ENCODE measurements at regions not wholly inside any gene's neighbourhood (a gene's known extent, or its start where the extent isn't known, plus 50 kb on each side); places are given as distances from the start of the nearest gene placed in this dataset.

DNA sequence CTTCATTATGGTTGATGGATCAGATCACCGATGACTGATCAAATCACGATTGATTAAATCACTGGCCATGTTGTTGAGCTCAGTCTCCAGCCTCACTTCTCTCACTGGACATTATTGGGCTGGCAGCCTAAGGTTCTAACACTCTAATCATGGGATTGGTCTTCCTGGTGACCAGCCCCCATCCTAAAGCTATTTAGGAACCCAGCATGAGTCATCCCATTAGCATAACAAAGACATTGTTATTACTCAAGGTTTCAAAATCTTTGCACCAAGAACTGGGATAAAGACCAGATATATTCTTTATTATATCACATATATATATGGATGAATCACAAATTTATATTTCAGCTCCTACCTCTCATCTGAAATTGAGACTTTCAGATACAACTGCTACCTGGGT, 272.1 kb upstream of the IL12B start:
- no peak for DNase-seq

DNA sequence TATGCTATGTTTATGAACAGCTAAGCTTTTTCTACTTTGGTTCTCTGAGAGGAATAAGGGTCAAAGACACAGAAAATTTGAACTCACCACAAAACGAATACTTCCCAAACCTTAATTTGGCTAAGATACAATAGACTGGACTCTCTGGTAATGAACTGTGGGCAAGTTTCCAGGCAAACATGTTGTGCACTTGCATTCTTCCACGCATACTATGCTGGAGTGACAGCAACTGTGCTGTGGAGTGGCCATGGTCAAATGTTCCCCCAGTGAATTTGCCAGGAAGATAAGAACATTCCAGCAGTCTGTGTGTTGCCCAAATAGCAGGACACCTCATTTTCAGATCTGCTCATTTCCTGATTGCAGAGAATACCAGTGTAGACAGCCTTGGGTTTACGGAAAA, 275.3 kb upstream of the IL12B start:
- DNase-seq, result no peak

DNA sequence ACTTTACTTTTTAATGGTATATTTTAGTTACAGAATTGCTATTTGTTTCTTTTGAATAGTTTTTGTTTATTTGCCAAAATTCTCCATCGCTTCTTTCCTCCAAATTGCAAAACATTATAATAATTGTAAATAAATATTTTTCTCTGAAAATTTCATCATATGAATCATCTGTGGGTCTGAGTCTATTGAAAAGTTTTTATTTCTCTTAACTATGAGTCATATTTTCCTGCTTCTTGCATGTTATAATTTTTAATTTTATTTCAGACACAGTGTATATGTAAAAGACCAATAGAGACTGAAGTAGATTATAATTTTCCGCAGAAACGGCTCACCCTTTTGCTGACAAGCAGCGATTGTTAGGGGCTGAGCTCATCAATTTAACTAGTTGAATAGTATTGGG, 279.1 kb upstream of the IL12B start:
- DNase-seq, result no peak

DNA sequence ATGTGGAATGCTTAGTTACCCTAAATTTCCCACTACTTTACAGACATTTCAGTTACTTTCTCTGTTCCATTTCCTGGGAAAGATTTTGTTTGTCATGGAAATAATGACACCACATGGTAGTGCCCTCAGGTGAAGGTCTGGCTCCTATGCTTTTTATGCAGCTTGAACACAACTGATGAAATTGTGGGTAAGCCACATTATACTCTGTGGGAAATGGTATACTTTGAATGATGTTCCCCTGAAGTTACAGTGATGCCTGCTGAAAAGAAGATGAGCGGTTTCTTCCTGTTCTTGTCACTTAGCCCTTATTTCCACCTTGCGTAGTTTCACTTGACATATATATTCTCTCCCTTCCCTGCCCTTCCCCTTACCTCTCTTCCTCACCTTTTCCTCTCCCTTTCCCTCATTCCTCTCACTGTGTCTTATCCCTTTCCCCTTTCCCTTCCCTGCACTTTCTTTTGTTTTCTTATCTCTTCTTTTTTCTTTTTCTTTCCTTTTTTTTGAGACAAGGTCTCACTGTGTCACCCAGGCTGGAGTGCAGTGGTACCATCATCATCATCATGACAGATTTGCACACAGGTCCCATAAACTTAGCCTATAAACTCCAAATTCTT, 280.8 kb upstream of the IL12B start:
- no peak for DNase-seq

DNA sequence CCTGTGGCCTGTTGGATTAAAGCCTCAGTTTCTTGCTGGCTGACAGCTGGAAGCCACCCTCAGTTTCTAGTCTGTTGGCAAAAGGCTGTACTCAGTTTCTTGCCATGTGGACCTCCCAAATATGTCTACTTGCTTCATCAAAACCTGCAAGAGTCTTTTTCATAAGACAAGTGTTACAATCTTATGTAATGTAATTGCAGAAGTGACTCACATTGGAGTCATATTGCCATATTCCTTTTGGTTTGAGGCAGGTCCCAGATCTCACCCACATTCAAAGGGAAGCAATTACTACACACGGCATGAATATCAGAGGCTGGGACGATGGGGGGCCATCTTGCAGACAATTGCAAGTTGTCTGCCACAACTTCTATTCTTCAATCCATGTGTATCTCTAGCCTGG, 286.7 kb upstream of the IL12B start:
- no peak for DNase-seq

DNA sequence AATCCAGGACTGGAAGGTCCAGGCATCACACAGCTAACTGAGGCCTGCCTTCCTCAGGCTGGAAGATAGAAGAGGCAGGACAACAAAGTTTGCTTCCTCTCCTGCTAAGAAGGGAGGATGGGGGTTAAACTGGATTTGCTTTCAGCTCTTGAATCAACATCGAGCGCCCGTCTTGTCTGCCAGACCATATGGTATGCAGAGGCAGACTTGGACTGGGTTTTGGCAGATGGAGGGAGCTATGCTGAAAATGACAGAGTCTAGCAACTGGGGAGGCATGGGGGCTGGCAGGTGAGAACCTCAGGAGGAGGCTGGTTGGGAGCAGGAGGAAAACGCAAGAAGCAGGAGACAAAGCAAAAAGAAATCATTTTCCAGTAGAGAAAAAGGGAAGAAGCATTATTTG, 289.5 kb upstream of the IL12B start:
- DNase-seq, result no peak

DNA sequence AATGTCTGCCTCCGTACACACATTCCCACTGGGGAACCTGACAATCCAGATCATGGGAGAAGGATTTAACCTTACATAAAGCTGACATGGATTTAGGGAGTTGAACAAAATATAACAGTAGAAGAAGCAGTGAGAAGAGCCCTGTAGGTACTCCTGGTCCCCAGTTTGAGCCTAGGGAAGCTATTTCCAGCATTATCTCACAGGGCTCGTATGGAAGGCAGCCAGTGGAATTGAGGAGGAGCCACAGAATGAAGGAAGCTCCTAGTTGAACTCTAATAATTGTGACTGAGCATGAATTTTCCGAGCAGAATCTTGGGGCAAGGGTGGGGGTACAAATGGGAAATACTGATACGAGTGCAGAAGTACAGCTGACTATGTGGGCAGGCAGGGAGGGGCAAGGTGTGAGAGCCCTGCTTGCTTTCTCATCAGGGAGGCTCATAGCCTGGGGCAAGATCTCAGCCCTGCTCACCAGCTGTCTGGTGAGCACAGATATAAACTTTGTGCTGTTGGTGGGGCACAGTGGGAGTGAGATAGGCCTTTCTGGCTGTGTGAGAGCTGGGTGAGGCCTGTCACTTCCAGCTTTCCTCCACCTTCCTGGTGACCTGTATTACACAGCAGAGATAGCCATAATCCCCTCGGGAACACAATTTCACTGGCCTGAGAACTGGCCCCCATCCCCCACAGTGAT, 290.7 kb upstream of the IL12B start:
- no peak for DNase-seq

DNA sequence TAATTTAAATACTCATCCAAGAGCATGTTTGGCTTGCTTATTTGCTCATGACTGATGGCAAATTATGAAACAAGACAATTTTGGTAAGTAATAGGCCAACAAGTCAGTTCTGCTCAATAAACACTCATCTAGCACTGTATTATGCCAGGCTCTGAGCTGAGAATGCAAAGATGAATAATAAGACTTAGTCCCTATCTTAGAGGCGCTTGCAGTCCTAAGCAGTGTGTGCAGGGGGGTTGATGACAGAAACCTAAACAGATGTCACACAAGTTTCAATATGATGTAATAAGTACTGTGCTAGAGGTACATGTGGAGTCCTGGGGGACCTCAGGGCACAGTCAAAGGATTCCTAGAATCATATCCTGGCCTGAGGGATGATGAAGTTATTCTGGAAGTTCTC, 287.6 kb upstream of the ADRA1B start:
- no peak for DNase-seq

DNA sequence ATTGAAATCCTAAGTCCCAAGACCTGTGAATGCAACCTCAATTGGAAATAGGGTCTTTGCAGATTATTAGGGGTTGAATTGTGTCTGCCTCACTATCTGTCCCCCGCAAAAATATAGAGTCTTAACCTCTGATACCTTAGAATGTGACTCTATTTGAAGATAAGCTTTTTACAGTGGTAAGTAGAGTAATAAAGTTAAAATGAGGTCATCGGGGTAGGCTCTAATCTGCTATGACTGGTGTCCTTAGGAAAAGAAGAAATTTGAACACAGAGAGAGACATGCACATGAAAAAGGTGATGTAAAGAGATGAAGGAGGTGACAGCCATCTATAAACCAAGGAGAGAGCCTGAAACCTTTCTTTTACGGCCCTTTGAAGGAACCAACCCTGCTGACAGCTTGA, 287.1 kb upstream of the ADRA1B start:
- DNase-seq, result no peak

DNA sequence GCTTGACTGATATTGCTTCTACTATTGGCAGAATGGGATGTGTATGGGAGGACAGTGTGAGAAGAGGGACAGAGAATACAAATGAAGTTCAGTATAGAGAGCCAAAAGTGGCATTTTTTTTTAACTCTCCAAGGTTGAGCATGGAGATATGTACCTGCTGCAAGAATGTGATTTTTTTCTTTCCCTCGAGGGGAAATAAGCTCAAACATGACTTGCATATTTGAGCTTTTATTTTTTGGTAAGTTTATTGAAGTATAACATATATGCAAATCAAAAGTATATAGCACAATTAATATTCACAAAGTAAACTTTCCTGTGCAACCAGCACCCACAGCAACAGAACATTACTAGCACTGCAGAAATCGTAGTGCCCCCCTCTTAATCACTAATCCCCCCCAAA, 285.7 kb upstream of the ADRA1B start:
- DNase-seq, result no peak

DNA sequence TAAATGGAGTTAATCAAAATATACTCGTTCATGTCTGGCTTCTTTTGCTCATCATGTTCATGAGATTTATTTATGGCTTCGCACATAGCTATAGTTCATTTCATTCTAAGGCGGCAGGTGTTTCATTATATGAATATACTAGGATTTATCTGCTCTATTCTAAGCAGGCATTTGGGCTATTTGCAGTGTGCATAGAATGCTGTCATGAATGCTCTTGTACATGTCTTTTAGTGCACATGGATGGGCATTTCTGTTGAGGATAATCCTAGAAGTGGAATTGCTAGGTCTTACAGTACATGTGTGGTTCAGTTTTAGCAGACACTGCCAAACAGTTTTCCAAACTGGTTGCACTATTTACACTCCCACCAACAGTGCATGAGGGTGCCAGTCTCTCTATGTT, 285.3 kb upstream of the ADRA1B start:
- no peak for DNase-seq

DNA sequence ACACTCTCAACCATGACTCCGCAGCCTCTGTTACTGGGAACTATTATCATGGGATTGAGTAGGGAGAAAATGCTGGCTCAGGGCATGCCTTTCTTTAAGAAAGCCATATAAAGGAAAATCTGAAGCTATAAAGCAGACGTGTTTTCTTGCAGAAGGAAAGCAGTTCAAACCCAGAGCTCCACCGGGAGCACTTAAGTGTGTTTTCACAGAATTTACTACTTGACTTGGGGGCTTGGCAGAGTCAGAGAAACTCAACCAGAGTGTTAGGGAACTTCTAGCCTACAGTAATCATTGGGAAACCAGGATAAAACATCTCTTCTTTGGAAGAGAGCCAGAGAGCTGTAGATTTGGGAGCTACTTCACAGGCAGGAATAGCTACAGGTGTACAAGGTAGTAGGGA, 283.4 kb upstream of the ADRA1B start:
- DNase-seq, result no peak

DNA sequence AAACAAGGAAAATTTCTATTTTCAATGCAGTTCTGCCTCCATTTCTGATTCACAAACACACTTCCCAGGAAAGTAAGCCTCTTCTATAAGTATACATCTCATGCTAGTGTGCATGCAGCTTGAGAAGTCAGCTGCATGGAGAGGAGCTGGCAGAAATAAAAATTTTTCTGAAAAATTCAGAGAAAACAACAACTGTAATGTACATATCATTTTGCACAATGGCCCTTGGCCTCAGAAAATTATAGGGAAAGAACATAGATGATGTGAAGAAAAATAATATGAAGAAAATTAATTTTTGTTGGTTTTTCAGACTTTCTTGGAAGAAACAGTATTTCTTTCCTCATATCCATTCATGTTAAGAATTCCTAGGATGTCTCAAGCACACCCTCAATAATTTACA, 277.8 kb upstream of the ADRA1B start:
- DNase-seq, result no peak

DNA sequence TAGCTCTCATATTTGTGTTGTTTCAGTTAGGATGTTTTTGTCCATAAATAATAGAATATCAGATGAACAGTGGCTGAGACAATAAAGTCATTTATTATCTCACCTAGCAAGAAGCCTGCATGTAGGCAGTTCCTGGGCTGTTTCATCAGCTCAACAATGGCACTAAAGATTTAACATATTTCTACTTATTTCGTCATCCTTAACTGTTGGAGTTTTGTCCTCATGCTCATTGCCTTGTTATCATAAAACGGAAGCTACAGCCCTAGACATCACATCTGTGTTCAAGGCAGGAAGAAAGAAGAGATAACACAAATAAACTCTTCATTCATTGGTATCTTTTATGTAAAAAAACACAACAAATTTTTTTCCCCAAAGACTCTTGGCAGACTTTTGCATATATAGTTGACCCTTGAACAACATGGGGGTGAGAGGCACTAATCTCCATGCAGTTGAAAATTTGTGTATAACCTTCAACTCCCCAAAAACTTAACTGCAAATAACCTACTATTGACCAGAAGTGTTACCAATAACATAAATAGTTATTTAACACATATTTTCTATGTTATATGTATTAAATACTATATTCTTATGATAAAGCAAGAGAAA, 277.2 kb upstream of the ADRA1B start:
- DNase-seq, result no peak

DNA sequence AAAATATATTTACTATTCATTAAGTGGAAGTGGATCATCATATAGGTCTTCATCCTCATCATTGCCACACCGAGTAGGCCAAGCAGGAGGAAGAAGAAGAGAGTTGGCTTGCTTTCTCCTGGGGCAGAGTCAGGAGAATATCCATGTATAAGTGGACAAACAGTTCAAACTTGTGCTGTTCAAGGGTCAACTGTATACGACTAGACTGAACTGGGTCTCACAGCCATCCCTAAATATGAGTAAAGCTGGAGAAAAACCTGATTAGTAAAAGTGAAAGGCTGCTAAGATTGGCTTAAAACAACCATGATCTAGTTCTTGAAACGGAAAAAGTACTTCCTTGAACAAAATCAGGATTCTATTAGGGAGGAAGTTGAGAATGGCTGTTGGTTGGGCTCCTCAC, 276.7 kb upstream of the ADRA1B start:
- DNase-seq, result no peak

DNA sequence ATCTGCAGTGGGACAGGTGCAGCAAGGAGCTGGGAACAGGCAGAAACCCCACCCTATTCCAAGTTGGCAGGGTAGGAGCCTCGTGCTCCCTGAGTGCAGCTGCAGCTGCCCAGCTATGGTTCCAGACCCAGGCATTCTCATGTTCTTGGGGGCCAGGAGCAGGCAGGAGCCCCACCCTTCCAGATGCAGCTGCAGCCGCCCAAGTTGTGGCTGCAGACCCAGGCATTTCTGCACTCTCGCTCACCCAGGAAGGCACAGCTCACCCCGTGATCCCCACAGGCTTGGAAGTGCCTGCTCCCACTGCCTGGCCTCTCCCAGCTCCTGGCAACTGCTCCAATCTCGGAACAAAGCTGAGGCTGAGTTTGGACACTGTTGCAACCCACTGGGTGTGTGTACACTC, 275.8 kb upstream of the ADRA1B start:
- DNase-seq, result no peak

DNA sequence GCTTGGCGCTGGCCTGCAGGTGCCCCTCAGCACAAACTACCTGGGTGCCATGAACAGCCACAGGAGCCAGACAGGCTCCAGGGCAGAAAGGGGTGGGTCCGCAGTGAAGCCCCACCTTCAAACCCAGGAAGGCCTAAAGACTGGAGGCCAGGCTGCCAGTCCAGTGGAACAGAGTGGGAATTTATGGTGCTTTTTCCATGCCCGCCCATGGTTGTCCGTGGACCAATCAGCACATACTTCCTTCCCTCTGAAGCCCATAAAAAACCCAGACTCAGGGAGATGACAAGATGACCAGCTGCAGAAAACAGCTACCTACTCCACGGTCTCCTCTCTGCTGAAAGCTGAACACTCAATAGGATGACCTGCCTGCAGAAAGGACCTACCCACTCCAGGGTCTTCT, 275.4 kb upstream of the ADRA1B start:
- DNase-seq, result no peak

DNA sequence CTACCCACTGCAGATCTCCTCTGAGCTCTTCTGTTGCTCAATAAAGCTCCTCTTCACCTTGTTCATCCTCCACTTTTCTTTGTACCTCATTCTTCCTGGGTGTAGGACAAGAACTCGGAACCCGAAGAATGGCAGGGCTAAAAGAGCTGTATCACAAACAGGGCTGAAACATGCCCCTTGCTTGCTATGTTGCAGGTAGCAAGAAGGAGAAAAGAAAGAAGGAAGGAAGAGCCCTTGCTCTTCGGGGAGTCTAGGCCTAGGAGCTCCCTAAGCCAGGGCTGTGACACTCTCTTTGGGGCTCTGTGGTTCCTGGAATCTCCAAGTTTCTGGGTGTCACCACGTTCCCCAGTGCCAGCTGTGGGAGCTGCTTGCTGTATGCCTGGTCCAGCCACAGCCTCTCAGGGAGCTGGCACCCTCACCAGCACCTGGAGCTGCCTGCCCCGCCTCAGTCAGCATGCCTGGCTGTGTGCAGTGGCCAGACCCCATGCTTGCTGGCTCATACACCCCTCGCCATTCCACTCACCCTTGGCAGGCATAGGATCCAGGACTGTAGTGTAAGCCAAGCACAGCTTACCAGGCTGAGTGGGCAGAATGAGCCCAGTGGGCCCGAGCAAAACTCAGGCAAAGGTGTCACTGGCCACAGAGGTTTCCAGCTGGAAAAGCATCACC, 274.8 kb upstream of the ADRA1B start:
- DNase-seq, result no peak

DNA sequence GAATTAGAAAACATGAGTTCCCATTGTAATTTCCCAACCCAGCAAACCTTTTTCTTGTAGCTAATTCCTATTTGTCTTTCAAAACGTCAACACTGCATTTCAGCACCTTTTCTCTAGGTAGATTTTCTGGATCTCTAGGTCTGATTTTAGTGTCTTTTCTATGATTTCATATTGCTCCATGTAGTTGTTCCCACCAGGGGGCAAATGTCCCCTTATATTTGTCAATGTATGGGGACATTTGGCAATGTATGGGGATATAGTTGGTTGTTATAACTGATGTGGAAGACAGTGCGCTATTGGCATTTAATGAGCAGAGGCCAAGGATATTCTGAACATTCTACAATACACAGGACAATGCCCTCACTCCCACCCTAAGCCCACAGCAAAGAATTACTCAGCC, 273.9 kb upstream of the ADRA1B start:
- no peak for DNase-seq

DNA sequence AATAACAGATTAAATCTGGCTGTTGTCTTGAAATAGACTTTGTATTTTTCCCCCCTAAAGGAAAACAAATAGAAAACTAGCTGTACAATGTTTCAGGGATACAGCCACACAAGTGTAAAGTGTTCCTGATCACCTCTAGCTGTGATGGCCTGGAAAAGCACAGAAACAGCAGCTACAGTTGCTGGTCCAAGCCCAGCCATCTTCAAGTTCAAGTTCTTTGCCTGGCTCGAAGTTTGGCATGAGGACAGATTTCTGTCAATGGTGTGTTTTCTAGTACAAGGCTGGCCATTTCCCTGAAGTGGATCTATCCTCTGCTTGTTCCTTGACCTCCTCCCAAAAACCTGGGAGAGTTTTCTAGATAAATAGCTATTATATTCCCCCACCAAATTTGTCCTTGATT, 272.2 kb upstream of the ADRA1B start:
- no peak for DNase-seq

DNA sequence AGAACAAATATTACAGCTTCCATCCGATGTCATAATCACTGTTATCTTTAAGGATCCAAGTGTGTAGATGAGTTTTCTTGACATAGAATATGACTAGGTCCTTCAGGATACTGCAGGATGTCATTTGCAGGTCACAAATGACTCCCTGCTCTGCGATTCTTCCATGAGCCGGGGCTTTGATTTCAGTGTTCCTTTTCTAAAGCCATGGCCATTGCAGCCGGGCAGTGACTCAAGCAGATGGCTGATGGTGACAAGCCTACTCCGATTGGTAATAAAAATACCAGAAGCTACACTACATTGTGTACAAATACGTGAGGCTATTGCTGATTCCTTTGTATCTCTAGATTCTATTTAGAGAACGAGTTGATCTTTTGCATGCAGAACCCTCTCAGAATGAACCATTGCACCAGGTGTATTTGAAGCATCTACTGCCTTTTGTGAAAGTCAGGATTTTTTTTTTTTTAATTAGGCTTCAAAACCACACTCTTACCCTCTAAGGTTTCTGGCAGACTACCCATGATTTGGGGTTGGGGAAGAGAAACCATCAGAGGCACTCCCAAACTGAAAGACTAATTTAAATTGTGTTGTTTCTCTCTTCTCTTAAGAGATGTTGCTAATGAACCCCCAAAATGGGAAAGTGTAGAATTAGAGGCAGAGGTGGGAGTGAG, 271.0 kb upstream of the ADRA1B start:
- no peak for DNase-seq

DNA sequence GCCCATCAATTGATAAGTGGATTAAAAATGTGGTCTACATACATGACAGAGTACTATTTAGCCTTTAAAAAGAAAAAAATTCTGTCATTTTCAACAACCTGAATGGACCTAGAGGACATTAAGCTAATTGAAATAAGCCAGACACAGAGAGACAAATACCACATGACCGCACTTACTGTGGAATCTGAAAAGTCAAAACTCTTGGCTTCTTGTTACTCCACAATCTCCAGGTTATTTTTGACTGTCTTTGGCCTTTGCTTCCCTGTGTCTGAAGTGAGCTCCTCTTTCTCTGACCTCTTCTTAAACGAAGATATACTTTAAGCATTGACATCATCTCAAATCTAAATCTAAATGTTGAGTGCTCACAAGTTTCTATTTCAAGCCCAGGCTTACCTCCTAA, 265.5 kb upstream of the ADRA1B start:
- DNase-seq, result no peak

DNA sequence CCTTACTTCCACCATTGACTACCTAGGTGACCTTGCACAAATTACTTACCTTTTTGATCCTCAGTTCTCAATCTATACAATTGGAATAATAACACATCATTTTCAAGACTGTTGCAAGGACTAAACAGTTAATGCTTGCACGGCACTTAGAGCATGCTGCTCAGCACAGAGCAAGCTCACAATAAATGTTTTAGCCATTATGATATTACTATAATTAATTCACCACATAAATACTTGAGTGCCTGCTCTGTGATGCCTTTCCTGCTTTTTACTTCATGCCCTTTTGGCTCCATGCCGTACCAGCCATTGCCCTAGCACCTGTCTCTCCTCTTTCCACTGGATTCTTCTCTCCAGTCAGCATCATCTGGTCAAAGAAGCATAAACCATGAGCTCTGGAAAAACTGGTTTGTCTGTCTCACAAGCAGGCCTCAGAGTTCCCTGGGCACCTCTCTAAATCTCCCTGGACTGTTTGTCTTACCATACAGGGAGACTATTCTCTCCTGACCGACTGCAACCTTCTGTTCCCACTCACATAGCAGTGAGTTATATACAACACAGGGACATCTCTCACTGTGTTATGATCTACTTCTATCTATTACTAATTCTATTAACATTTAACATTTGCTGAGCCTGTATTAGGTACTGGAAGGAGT, 260.4 kb upstream of the ADRA1B start:
- DNase-seq, result peak; percentile 9

Measured in NCI-H510A (cell line).